NOMO-1 treated with dmso at 0.1 percent for 144 hours (cell line): ENCODE measurements at regions not wholly inside any gene's neighbourhood (a gene's known extent, or its start where the extent isn't known, plus 50 kb on each side); places are given as distances from the start of the nearest gene placed in this dataset.

ENCODE experiments used
- DNase-seq: peaks from one replicate; lab custom pipeline; 2025; ENCODE audit not compliant: unreplicated experiment; lab: John Stamatoyannopoulos, UW

GRCh38 chr13:89856512-89856911 is 1491.0 kb upstream of the MIR17HG start:
- DNase-seq, result no peak

DNA sequence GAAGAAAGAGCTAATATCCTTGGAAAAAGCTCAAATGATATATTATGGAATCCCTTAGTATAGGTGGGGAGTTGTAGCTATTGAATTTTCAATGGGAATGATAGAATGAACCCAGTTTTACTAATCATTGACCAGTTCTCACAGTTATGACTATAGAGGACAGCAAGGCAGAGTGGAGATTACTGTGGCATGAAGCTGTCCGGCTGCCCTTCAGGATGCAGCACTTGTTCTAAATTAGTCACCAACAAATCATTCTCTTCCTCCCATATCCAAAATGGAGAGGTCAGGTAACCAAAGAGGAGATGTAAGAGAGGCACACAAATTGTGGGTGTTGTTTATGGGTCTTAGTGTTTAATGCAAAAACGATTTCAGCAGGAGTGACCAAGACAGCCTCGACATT is 1490.0 kb upstream of the MIR17HG start:
- no peak for DNase-seq

GRCh38 chr13:89862011-89862690 is 1485.3 kb upstream of the MIR17HG start:
- DNase-seq, result no peak

- no peak for DNase-seq
These were observed 1484.8 kb upstream of the MIR17HG start for GRCh38 chr13:89862691-89863036.

DNA sequence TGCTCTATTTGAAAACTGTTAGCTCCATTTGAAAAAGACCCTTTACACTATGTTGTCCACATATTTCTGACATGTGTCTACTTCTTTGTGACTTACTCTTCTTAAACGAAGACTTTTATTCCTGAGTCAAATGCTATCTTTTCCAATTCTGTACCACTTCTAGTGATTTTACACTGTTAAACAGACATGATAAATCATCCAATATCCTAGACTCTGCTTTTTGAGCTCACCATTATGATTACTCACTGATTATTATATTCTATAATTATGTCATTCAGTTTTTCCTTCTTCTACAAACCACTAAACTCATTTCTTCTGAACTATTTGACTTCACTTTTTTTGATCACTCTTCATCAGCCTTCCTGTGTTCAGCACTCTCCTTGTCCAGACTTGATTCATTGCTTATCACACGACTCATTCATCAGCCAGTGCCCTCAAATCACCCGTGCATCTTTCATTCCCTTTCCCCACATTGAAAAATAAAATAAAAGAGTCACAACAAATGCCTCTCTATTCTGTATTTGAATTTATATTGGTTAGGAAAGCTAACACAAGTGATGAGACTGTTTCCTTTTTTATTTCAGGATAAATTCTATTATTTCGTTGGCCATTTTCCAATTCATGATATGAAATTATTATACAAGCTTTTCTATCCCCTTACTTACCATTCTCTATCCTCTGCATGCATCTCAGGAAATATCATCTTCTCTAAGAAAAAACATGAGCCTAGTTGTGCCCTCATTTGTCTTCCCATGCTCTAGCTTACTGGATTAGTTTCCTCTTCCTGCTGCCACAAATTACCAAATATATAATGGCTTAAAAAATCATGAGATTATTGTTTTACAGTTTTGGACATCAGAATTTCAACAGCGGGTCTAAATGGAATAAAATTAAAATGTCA is 1482.1 kb upstream of the MIR17HG start:
- DNase-seq, result no peak

- DNase-seq, result no peak
These were observed 1478.2 kb upstream of the MIR17HG start for GRCh38 chr13:89869312-89869711.

- DNase-seq, result no peak
These were observed 1468.6 kb upstream of the MIR17HG start for GRCh38 chr13:89878904-89879303.

DNA sequence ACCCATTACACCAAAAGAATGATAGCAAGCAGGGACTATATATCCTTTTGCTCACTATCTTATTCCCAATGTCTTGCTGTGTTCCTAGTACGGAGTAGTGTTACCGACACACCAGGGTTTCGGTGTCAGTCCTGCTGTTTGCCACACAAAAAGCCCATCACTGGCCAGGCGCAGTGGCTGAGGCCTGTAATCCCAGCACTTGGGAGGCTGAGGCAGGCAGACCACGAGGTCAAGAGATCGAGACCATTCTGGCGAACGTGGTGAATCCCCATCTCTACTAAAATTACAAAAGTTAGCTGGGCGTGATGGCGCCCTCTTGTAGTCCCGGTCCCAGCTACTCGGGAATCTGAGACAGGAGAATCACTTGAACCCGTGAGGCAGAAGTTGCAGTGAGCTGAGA is 1467.3 kb upstream of the MIR17HG start:
- DNase-seq, result no peak

GRCh38 chr13:89883893-89884448 is 1463.5 kb upstream of the MIR17HG start:
- DNase-seq, result no peak

DNA sequence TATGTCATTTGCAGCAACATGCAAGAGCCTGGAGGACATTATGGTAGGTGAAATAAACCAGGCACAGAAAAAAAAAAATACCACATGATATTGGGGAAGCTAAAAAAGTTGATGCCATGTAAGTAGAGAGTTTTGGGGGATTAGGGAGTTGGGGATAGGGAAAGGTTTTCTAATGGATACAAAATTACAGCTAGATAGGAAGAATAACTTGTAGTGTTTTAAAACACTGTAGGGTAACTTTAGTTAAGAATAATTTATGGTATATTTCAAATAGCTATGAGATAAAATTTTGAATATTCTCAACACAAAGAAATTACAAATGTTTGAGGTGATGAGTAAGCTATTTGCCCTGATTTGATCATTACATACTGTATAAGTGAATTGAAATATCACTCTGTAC is 1456.7 kb upstream of the MIR17HG start:
- no peak for DNase-seq

GRCh38 chr13:89891416-89891815 is 1456.1 kb upstream of the MIR17HG start:
- DNase-seq, result no peak

DNA sequence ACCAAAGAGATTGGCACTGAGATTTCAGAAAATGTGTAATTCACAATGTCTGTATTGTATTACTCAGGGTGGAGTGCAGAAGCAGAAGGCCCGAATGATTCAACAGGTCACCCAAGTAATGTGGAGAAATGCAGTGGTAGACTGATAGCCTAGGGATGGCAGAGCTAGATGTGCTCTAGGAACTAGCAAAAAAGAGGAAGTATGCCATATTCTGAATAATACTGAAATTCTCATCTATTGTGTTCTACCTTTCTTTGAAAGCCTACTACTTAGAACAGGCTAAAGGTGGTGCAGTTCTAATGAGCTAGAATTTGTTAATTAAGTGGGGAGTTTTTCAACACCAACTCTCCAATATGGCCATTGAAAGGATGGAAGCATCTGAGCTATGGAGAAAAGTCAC is 1449.8 kb upstream of the MIR17HG start:
- DNase-seq, result no peak

DNA sequence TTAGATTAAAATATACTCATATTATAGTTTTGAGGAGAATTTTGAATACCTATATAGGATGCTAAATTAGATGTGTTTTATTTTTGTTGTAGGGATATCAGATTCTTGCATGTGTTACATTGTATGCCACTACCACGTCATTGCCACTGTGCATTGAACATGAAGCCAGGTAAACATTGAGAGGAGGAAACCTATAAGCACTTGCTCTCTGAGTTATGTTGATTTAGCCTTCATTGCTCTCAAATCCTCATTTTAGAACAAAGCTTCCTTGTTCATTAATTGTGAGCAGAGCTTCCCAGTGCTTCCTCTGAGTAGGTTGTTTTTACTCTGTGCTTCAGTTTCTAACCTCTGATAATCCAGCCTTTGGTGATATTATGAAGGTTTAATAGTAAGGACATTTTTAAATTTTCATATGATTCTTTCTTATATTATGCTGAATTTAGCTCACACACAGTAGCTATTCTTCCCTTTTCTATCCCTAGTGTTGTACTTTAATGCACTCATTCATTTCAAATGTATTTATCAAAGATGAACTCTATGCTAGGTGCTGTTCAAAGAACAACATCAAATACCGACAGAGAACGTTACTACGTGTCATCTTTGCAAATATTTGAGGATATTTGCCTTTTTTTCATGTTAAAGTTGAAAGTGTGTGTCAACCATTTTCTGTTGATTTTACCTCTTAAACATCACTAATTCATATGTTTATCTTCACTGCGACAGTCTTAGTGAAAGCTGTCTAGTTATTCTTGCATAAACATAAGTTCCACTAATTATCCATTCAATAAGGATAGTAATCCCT is 1448.0 kb upstream of the MIR17HG start:
- DNase-seq, result no peak

DNA sequence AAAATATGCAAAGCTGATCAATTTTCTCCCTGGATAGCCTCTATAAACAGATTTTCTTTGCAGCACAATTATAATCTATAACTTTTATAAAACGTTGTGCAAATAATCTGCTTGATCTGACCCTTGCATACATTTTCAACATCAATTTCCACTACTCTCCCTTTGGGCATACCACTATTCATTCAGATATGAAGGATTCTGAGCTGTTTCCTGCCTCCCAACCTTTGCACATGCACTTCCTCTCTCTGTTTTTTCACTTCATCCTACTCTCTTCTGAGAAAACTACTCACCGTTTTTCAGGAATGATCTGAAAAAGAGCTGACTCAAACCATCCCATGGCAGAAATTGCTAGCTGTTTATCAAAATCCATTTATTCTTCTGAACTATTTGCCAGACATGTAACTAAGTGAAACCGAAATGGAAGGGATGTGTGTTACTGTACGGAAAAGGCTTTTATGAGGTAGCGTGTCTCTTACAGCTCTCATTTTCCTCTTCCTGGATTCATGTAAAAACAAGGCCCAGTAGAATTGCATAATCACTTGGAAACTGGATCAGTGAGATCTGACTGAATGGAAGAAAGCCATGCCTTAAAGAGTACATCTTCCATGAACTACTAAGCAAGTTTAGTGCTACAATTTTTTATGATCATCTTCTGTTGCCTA is 1447.3 kb upstream of the MIR17HG start:
- no peak for DNase-seq

DNA sequence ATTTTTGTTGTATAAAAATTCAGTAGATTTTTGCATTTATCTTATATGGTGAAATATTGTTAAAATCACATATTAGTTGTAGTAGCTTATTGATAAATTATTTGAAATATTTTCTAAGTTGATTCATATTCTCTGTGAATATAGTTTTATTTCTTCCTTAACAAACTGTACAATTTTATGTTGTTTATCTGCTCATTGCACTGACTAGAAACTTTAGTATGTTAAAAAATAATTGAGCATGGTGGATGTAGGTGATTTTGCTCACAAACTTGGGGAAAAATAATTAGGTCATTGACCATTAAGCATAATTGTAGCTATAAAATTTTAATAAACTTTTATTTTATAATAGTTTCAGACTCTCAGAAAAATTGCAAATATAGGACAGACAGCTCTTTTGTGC is 1445.3 kb upstream of the MIR17HG start:
- DNase-seq, result no peak

- no peak for DNase-seq
These were observed 1444.4 kb upstream of the MIR17HG start for GRCh38 chr13:89903115-89903514.

- no peak for DNase-seq
These were observed 1437.3 kb upstream of the MIR17HG start for GRCh38 chr13:89910166-89910565.

GRCh38 chr13:89916551-89916950 is 1430.9 kb upstream of the MIR17HG start:
- DNase-seq, result no peak

- DNase-seq, result no peak
These were observed 1427.0 kb upstream of the MIR17HG start for GRCh38 chr13:89920461-89920860.

- DNase-seq, result no peak
These were observed 1424.4 kb upstream of the MIR17HG start for GRCh38 chr13:89923052-89923451.

- no peak for DNase-seq
These were observed 1423.8 kb upstream of the MIR17HG start for GRCh38 chr13:89923736-89924135.
